NB4 (cell line): ENCODE measurements at regions not wholly inside any gene's neighbourhood (a gene's known extent, or its start where the extent isn't known, plus 50 kb on each side); places are given as distances from the start of the nearest gene placed in this dataset.
"Not testable (repeated sequence)": the region's sequence is repeated elsewhere in the genome, so short reads cannot be mapped to it uniquely, and the experiment has no call there.

Source experiments
- CTCF ChIP-seq: IDR thresholded peaks from one replicate; pipeline ENCODE4 v1.5.1; 2012; ENCODE audit warnings: low read depth, low read length
- MAX ChIP-seq: IDR thresholded peaks from 2 replicates; pipeline ENCODE4 v1.6.1; 2011; ENCODE audit warnings: low read depth, low read length
- MYC ChIP-seq: IDR thresholded peaks from 2 replicates; pipeline ENCODE4 v1.6.1; 2011; ENCODE audit warnings: low read depth, low read length

GRCh38 chr15:22561716-22562115, 103.0 kb downstream of the GOLGA6L22 start:
- TF ChIP-seq CTCF, MAX, MYC: not testable (repeated sequence)
